ENCODE measurements at regions not wholly inside any gene's neighbourhood (a gene's known extent, or its start where the extent isn't known, plus 50 kb on each side); places are given as distances from the start of the nearest gene placed in this dataset.

GRCh38 chr13:104006625-104007075 is 940.4 kb upstream of the SLC10A2 start:
- Histone ChIP-seq H3K23ac (ENCODE audit: low read depth, low read length) (no peak overlapping the region), H2BK120ac (ENCODE audit: low read depth, low read length) (no peak overlapping the region), H4K8ac (ENCODE audit: low read depth in 2 of 2, low read length in 2 of 2) (no peak overlapping the region), H3K4me3 (ENCODE audit: insufficient read depth, low read depth, low read length) (no peak overlapping the region), H3K4me2 (ENCODE audit: low read depth, low read length) (no peak overlapping the region), H3K9me3 (ENCODE audit: control insufficient read depth, insufficient read depth, low read length) (no peaks in the 10 kb centered on the region), H2BK5ac (ENCODE audit: low read depth, low read length, poor library complexity, severe bottlenecking) (no peak overlapping the region), H3K18ac (ENCODE audit: low read depth, low read length) (no peak overlapping the region), H4K5ac (ENCODE audit: low read depth, low read length) (no peak overlapping the region), H3K27me3 (ENCODE audit: control insufficient read depth, insufficient read depth, low read length) (no peaks in the 10 kb centered on the region; the same call in 1 of the 2 replicates), H3K9ac (ENCODE audit: low read depth, low read length) (no peak overlapping the region), H2AFZ (replicated peaks; ENCODE audit: low read length, poor library complexity) (peak overlapping the region; percentile 63), H3K4ac (ENCODE audit: low read depth, low read length) (no peak overlapping the region), H3K27ac (ENCODE audit: insufficient read depth, low read length) (no peak overlapping the region), H2AK5ac (ENCODE audit: low read depth, low read length) (no peak overlapping the region), H4K91ac (ENCODE audit: insufficient read depth, low read depth, low read length) (no peak overlapping the region), H2AK9ac (replicated peaks; ENCODE audit: low read depth, low read length, poor library complexity) (no peak overlapping the region), H3K9me1 (ENCODE audit: insufficient read depth, low read length) (no peaks in the 10 kb centered on the region), H3K79me1 (ENCODE audit: low read depth in 1 of 2, low read length in 2 of 2) (no peaks in the 10 kb centered on the region), H4K20me1 (ENCODE audit: insufficient read depth, low read length) (no peaks in the 10 kb centered on the region), H3K56ac (ENCODE audit: extremely low read depth, insufficient read depth, low read length) (no peak overlapping the region), H3K4me1 (ENCODE audit: control insufficient read depth, insufficient read depth, low read length) (peaks cover 2% of the 10 kb centered on the region; the same call in 1 of the 2 replicates), H3K14ac (replicated peaks; ENCODE audit: low read depth, low read length) (peak overlapping the region; percentile 26; the same call in 1 of the 2 replicates), H3K36me3 (ENCODE audit: control insufficient read depth, insufficient read depth, low read length) (no peaks in the 10 kb centered on the region), H2BK20ac (ENCODE audit: low read depth, low read length) (no peak overlapping the region), H2BK15ac (ENCODE audit: low read depth, low read length) (no peak overlapping the region)
- in situ Hi-C loops (cut with MboI; ENCODE audit: low sequenced_read_pairs) (no loop called here), intact Hi-C loops (cut with micrococcal nuclease) (no loop called here), dilution Hi-C loops (cut with HindIII; ENCODE audit: low sequenced_read_pairs, unreplicated experiment) (no loop called here)
- DNase-seq (peak; percentile 50), ATAC-seq (ENCODE audit: low read depth) (peak; percentile 30)
- WGBS, 2 experiments (ENCODE audit: extremely low coverage in 2 of 2, insufficient read length in 1 of 2), result 60% methylated on average over 1 of the region's 9 CpGs; no CpG with 5 or more reads in 1 of the 2 experiments
- CTCF ChIA-PET, result interaction anchor here (1.4 kb wide), 1 partner anchor 9 kb away, joined by 3 read pairs; no protein-coding TSS in a partner anchor
- TF ChIP-seq CEBPB (IDR thresholded peaks at IDR 0.05; ENCODE audit: low read depth, low read length) (no peak), BHLHE40 (IDR thresholded peaks at IDR 0.05; ENCODE audit: low read depth, low read length) (peak; percentile 54)
- BruUV-seq (replicated peaks), result no TSS peak
- POLR2A ChIA-PET (ENCODE audit: unreplicated experiment), result no interaction called here

All from IMR-90 (cell line).